Renal pelvis (tissue), 1 donor: ENCODE measurements at regions not wholly inside any gene's neighbourhood (a gene's known extent, or its start where the extent isn't known, plus 50 kb on each side); places are given as distances from the start of the nearest gene placed in this dataset.
"Not testable (repeated sequence)": the region's sequence is repeated elsewhere in the genome, so short reads cannot be mapped to it uniquely, and the experiment has no call there.

ENCODE experiments used
- DNase-seq: peaks from one replicate; pipeline ENCODE4 v3.0.0-alpha.2; 2013

DNA sequence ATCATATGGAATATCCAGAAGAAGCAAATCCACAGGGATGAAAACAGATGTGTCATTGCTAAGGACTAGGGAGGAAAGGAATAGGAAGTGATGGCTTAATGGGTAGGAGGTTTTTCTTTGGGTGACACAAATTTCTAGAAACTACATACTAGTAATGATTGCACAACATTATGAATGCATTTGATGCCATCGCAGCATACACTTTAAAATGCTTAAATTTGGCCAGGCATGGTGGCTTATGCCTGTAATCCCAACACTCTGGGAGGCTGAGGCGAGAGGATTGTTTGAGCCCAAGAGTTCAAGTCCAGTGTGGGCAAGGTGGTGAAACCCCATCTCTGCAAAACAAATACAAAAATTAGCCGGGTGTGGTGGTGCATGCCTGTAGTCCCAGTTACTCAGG is 1370.8 kb downstream of the AACS start:
- no peak for DNase-seq

DNA sequence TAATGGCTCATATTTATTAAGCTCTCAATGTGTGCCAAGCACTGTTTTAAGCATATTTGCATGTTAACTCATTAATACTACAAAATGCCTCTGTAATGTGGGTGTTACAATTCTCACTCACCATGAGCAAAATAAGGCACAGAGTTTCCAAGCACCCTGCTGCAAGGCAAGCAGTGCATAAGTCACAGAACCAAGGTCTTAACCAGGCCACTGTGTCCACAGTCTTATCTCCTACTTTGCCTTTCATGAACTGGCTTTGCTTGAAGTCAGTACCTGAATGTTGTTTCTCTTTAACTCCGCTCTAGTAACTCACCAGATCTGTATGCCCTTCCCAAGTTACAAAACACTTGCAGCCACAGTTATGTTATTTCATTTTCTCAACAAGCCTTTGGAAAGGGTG is 1372.7 kb downstream of the AACS start:
- DNase-seq = no peak

DNA sequence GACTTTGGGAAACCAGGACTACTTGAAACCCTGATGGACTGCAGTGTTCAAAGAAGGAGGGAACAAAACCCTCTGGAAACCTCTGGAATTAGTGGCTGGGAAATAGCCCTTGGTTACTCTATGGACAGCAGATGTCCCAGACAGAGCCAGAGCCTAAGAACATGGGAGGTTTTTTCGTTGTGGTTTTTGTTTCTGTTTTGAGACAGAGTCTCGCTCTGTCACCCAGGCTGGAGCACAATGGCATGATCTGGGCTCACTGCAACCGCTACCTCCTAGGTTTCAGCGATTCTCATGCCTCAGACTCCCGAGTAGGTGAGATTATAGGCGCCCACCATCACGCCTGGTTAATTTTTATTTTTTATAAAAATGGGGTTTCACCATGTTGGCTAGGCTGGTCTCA is 1378.7 kb downstream of the AACS start:
- no peak for DNase-seq

DNA sequence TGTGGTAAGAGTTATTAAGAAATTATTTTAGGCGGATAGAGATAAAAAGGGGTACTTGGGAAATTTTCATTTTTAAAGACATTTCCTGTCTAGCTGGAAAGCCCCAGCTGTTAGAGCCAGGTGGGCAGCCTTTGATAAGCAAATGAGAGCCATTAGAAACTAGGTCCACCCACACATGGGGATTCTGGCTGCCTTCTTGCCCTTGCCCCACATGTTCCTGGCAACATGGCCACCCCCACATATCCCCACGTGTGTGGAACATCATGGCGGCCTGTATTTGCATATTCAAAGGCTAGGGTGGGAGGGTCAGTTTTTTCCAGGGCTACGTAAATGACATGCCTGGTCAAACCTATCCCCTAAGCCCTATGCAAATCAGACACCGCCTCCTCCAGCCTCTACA is 1382.1 kb downstream of the AACS start:
- no peak for DNase-seq

DNA sequence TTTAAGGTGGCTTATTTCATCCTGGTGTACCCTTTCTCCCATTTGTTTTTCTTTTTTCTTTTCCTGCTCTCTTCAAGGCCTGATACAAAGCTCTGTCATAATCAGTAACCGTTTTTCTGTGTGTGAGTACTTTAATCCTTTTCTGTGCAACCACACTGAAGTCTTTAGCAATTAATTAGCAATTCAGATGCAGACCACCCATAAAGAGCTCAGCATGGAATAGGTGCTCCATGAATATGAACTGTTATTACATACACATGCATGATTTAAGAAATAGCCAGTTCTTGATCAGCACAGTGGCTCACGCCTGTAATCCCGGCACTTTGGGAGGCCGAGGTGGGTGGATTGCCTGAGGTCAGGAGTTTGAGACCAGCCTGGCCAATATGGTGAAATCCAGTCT is 1386.6 kb downstream of the AACS start:
- DNase-seq = no peak

DNA sequence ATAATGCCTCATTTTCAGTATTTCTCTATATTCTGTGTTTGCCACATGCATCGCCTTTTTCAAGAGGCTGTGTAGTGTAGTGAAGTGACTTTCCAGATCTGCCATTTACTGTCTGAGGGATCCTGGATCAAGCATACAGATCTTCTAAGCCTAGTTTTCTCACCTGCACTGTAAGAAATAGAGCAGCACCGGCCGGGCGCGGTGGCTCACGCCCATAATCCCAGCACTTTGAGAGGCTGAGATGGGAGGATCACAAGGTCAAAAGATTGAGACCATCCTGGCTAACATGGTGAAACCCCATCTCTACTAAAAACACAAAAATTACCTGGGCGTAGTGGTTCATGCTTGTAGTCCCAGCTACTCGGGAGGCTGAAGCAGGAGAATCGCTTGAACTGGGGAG is 1387.5 kb downstream of the AACS start:
- DNase-seq = not testable (repeated sequence)

DNA sequence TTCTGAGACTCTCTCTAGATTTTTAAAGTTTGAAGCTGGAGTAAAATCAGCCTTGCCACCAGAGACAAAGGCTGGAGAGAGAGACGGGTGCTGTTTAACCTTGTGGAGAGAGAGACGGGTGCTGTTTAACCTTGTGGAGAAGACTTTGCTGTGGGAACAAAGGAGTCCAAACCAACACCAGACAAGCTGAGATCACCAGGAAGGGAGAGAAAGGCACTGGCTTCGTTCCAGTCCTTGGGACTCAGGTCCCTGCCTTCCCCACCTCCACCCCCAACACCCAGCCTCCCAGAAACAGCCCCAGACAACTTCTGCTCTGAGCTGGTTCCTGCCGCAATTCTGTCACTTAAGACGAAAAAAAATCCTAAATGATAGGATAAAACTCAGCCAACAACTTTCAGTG is 1389.3 kb downstream of the AACS start:
- no peak for DNase-seq

DNA sequence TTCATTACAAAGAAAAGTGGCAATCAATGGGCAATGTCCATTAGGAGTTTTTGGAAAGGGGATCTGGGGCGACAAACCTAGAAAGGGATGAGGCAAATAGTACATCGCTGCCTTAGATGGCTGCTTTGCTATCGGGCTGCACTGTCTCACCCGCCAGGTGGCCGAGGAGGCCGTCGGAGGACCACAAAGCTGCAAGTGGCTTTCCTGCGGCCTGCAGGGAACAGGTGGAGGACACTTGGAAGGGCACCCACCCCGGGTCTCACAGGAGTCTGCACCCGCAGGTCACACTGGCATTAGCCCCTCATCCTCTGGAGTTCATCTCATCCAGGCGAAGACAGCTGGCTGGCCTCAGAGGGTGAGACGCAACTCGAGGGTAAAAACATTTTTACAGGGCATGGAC is 1392.5 kb downstream of the AACS start:
- no peak for DNase-seq

DNA sequence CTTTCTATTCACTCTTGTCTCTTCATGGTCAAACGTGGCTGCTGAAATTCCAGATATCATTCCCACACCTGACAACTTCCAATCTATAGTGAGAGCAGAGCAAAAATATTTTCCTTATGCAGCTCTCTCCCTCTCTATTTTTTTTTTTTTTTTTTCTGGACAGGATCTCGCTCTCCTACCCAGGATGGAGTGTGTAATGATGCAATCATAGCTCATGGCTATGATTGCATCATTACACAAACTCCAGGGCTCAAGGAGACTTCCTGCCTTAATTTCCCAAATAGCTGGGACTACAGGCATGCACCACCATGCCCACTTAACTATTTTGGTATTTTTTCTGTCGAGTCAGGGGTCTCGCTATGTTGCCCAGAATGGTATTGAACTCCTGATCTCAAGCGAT is 1398.9 kb downstream of the AACS start:
- DNase-seq = no peak

DNA sequence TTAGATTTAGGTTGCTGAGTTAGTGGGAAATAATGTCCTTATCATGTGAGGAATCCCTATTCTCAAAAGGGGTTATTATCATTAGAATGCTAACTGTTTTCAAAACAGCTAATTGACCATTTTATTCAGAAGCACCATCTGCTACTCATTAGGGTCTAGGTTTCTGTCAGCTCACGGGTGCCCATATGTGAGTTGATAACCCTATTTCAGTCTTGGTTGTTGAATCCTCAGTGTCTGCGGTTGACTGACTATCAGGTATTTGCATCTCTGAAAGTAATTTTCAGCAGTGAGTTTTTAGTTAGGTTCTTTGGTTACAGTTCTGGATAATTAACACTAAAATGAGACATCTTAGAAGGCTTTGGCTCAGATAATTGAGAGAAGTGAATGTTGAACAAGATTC is 1404.0 kb downstream of the AACS start:
- DNase-seq = no peak

DNA sequence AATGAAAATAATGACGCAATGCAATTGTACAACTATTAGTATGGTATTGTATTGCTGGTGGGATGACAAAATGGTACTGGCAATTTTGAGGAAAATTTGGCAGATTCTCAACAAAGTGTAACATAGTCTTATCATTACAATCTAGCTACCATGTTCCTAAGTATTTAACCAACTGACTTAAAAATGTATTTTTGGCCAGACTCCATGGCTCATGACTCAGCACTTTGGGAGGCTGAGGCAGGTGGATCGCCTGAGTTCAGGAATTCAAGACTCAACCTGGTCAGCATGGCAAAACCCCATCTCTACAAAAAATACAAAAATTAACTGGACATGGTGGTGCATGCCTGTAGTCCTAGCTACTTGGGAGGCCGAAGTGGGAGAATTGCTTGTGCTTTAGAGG is 1409.5 kb downstream of the AACS start:
- no peak for DNase-seq

DNA sequence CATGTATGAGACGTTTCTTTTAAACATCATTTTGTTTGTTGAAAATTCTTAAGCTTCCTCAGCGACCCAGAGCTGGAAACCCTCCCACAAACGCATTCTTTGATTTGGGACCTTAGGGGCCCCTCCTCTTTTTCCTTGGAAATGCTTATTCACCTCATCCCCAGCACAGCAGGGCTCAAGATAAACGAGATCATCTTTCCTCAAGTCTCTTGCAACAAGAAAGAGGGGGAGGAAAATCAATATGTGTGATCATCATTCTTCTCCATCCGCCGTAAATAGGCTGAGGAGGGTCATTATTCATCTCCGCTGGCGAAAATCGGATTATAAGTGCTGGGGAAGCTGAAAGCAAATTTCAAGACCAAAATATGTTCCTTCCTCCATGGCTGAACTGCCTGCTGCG is 1415.2 kb downstream of the AACS start:
- DNase-seq = no peak

DNA sequence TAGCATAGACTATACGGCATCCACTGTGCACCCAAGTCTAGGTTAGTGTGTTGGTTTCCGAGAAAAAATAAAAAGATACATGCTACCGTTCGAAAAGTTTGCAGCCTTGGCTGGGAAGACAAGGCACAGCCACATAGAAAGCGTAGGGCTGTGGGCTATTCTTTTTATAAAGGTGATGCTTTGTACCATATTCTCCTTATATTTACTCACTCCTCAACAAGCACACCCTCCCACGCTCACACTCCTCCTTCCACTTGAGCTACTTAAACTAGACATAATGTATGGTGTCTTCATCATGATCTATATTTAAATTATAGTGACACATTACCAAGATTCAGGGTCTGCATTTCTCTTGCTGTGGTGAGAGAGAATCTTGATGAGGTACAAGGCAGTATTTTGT is 1416.5 kb downstream of the AACS start:
- no peak for DNase-seq

DNA sequence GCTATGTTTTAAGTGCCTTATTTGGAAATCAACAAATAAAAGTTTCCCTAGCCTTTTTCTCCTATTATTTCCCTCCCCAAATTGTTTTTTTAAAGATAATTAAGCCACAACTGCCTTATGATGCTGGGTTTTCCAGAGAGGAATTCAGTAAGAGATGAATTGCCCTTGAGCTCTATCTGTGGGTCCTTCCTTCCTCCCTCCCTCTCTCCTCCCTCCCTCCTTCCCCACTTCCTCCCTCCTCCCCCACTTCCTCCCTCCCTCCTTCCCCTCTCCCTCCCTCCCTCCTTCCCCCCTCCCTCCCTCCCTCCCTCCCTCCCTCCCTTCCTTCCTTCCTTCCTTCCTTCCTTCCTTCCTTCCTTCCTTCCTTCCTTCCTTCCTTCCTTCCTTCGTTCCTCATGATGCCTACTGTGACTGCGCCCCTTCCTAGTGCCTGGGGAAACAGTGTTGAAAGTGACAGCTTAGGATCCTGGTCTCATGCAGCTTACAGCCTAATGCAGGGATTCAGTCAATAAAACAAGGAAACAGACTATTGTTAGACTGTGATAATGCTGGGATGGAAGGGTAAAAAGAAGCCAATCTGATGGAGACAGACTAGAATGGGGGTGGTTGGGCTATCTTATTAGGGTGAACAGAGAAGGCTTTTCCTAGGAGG is 1417.1 kb downstream of the AACS start:
- no peak for DNase-seq

DNA sequence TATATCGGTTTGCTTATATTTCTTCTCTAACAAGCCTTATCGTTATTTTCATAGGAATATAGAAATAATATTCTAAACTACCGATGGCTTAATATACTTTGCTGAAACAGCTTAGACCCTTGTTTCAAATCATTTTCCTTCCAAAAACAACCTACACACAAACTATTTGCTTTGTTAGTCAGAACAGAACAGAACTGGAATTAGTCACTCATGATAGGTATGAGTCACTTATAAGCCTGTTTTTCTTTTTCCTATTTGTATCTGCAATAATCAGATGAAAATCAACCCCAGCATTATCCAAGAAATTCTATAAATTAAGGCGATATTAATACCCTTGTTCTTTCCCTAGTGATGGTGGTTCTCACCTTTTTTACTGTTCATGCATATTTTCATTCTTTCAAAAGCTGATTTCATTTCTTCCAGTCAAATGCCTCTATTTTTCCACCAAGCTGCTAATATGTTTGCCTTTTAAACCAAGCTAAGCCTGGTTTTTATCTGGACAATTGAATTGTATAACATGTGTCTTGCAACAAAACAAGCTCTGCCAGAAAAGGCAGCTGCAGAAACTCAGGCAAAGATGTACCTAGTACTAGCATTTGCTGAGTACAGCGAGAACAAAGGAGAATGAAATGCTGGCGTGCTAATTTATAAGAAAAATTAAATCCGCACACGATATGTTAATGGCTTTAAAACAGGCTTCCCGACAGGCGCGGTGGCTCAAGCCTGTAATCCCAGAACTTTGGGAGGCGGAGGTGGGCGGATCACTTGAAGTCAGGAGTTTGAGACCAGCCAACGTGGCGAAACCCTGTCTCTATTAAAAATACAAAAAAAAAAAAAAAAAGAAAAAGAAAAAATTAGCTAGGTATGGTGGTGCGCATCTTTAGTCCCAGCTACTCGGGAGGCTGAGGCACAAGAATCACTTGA is 1418.2 kb downstream of the AACS start:
- DNase-seq = no peak

DNA sequence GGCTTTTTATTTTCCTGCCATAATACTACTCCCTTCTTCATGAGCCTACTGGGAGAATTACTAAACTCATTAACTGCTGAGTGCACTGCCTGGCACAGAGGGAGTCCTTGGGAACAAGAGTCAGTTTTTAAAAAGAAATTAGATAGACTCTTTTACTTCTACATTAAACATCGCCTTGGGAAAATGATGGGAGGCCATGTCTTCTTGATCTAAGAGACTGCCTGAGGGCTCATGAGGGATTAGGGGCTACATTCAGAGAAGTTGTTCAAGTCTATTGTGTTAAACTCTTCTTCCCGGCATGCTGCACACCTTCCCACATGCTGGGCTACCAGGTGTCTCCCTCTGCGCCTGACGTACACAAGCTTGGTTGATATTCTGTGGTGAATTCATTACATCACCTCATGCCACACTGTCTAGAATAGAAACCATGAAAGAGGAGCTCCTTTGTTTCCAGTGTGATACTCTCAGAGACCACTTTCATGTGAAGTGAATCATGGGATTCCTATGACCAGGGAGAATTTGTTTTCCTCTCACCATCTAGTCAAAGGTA is 1422.3 kb downstream of the AACS start:
- DNase-seq = no peak

DNA sequence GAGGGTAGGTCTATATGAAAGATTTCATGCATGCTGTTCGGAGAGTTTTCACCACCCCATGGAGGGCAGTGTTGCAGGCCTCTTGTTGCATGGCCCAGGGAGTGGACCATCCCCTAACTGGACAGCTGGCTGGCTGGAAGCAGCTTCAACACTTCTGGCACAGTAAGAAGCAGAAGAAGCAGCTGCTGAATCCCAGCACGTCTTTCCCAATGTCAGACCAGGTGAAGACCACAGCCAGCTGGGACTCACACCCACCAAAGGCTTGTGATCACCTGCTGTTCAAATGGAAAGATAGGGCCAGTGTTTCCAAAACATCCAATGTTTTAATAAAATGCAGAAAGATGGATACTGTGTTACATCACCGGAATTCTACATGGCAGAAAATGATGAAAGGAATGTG is 1423.6 kb downstream of the AACS start:
- no peak for DNase-seq

DNA sequence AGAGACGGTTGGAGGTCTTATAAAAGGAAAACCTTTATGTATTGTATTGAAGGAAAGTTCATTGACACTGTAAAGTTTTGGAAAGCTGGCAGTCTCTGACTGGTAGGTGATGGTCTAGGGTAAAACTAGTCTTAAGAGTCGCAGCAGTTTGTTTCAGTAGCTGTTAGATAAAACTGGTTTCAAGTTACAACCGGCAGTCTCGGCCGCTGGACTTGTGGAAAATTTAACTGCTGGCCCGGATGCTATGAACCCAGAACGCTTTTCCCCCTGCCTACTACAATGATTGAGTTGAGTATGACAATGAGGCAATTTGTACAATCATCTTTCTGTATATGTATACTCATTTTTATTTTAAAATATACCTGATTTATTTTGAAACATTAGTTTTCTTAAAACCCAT is 1426.9 kb downstream of the AACS start:
- DNase-seq = no peak

DNA sequence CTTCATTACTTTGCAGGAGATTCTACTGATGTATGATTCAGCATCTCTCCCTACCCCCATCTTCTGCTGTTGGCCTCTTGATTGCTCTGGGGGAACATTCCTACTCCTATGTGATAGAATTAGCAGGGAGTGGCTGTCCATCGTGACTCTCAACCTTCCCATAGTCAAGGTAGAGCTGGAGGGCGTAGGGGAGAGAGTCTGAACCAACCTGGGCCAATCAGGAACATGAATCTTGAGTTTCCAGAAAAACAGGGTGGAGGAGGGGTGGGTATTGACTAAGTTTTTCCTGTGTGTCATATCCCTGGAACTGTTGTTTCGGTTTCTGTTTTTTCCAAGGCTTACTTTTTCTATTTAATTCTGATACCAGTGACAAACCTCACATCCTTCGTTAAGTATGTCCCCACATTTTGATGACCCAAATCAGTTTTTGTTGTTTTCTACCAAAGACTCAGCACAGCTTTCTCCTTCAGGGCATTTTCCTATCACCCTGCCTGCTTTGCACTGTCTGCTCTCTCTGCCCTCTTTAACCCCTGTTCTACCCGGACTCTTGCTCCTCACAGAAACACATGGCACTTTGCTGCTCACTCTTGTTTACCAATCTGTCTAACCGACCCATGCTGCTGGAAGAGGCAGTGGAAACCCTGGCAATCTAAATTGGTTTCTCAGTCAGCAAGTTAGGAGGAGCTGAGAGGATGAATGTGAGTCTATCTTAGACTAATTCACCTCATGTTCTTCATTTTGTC is 1428.3 kb downstream of the AACS start:
- DNase-seq = no peak

DNA sequence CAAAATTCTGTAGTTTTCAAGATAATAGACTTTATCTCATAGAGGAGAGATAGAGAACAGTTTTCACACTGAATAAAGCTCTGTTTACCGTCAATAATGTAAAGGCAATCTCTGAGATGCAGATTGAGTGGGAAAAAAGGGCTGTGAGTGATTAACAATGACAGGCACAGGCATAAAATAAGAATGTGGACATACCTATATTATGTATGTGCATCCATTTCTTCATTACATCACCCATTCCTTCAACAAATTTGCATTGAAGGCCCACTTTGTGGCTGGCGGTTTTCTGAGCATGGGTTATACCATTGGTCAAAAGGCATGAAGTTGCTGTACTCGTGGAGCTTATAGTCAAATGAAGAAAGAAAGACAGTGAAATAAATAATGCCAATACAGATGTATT is 1431.0 kb downstream of the AACS start:
- DNase-seq = no peak

DNA sequence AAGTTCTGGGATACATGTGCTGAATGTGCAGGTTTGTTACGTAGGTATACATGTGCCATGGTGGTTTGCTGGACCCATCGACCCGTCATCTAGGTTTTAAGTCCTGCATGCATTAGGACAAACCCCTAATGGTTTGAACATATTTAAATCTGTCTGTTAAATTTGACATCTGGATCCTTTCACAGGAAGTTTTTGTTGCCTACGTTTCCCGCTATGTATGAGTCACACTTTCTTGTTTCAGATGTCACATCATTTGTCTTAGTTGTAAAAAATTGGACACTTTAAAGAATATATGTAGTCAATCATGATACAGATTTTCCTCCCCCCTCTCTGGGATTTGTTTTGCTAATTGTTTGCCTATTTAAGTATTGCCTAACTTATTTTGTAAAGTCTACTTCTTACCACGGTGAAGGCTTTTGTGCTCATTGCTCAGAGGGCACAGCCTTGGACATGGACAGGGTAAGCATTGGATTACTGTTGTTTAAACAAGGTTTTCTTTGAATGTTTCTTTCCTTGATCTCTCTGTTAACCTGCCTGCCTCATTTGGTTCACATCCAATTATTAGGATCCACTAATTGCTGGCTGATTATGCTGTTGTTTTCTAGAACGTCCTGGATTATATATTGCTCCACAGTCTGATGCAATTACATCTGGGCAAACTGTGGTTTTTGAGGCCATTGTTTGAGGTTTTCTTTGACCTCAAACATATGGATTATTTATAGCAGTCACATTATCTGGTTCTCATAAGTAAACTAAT is 1441.4 kb downstream of the AACS start:
- DNase-seq = no peak

DNA sequence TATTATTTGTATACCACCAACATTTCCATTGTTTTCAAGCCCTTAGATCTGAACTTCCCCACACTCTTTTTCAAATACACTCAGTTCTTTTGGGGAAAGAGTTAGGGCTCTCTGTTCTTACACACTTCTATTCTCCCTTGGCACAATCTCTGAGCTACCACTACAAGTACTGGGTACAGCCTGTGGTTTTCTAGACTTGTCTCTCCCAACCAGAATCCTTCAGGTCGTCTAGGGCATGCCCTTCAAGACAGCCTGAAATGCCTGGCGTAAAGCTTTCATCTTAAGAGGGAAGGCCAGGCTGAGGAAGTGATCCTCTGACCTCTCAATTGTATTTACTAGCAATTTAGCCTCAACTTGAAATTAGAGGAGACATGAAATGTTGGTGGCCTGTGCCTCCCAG is 1442.0 kb downstream of the AACS start:
- no peak for DNase-seq
